ENCODE measurements at regions not wholly inside any gene's neighbourhood (a gene's known extent, or its start where the extent isn't known, plus 50 kb on each side); places are given as distances from the start of the nearest gene placed in this dataset.

- no peak overlapping the region for H3K18ac ChIP-seq (ENCODE audit: low read length)
- no peak overlapping the region for H3K23ac ChIP-seq (ENCODE audit: low read length)
- H2BK120ac ChIP-seq (ENCODE audit: insufficient read depth, low read length, poor library complexity): no peak overlapping the region
- no peak overlapping the region for H3K4me3 ChIP-seq (ENCODE audit: low read depth, low read length)
- H3K9ac ChIP-seq (ENCODE audit: low read length): no peak overlapping the region
- no peak overlapping the region for H2AK5ac ChIP-seq (ENCODE audit: low read length)
- no peak overlapping the region for H3K4ac ChIP-seq (ENCODE audit: low read depth, low read length)
- H3K36me3 ChIP-seq (ENCODE audit: control insufficient read depth in 1 of 2, insufficient read depth in 2 of 2, low read length in 2 of 2): no peaks in the 10 kb centered on the region
- no peaks in the 10 kb centered on the region for H3K79me1 ChIP-seq (ENCODE audit: low read length)
- no peaks in the 10 kb centered on the region for H3K4me1 ChIP-seq (ENCODE audit: control insufficient read depth in 1 of 2, insufficient read depth in 2 of 2, low read length in 2 of 2)
- no peak overlapping the region for H3K14ac ChIP-seq (ENCODE audit: low read length)
- no peak overlapping the region for H2AFZ ChIP-seq (ENCODE audit: insufficient read depth, low read length, poor library complexity)
- WGBS (ENCODE audit: extremely low coverage, insufficient coverage, insufficient read length): no CpG with 5 or more reads among the region's 4 CpGs
- H3K27me3 ChIP-seq (ENCODE audit: insufficient read depth, low read length): no peaks in the 10 kb centered on the region
- H2BK12ac ChIP-seq (ENCODE audit: low read length): no peak overlapping the region
- DNase-seq: no peak
- H3K9me3 ChIP-seq (ENCODE audit: insufficient read depth, low read depth, low read length): peaks cover 2% of the 10 kb centered on the region
- no peak overlapping the region for H4K8ac ChIP-seq (ENCODE audit: low read depth, low read length)
- H4K12ac ChIP-seq (ENCODE audit: low read depth, low read length): no peak overlapping the region
- H3K4me2 ChIP-seq (ENCODE audit: low read length): no peak overlapping the region
- H3K79me2 ChIP-seq (ENCODE audit: control insufficient read depth, insufficient read depth, low read length, poor library complexity): no peaks in the 10 kb centered on the region
- no peak overlapping the region for H4K91ac ChIP-seq (ENCODE audit: low read depth, low read length)
- no peak overlapping the region for H2BK5ac ChIP-seq (ENCODE audit: low read depth, low read length, poor library complexity)
- H3K27ac ChIP-seq (ENCODE audit: low read depth, low read length): no peak overlapping the region
Measured at GRCh38 chr11:32161293-32161692, 70.4 kb downstream of the RCN1 start.

GRCh38 chr11:32162351-32162750, 71.5 kb downstream of the RCN1 start:
- Histone ChIP-seq H3K79me1 (ENCODE audit: low read length) (no peaks in the 10 kb centered on the region), H3K9ac (ENCODE audit: low read length) (no peak overlapping the region), H3K79me2 (ENCODE audit: control insufficient read depth, insufficient read depth, low read length, poor library complexity) (no peaks in the 10 kb centered on the region), H3K4me1 (ENCODE audit: control insufficient read depth in 1 of 2, insufficient read depth in 2 of 2, low read length in 2 of 2) (no peaks in the 10 kb centered on the region), H2BK5ac (ENCODE audit: low read depth, low read length, poor library complexity) (no peak overlapping the region), H2AK5ac (ENCODE audit: low read length) (no peak overlapping the region), H3K4me2 (ENCODE audit: low read length) (no peak overlapping the region), H4K91ac (ENCODE audit: low read depth, low read length) (no peak overlapping the region), H3K27ac (ENCODE audit: low read depth, low read length) (no peak overlapping the region), H3K14ac (ENCODE audit: low read length) (no peak overlapping the region), H2BK120ac (ENCODE audit: insufficient read depth, low read length, poor library complexity) (no peak overlapping the region), H3K18ac (ENCODE audit: low read length) (no peak overlapping the region), H4K8ac (ENCODE audit: low read depth, low read length) (no peak overlapping the region), H3K4ac (ENCODE audit: low read depth, low read length) (no peak overlapping the region), H2BK12ac (ENCODE audit: low read length) (no peak overlapping the region), H4K12ac (ENCODE audit: low read depth, low read length) (no peak overlapping the region), H3K4me3 (ENCODE audit: low read depth, low read length) (no peak overlapping the region), H3K27me3 (ENCODE audit: insufficient read depth, low read length) (no peaks in the 10 kb centered on the region), H3K23ac (ENCODE audit: low read length) (no peak overlapping the region), H2AFZ (ENCODE audit: insufficient read depth, low read length, poor library complexity) (no peak overlapping the region), H3K9me3 (ENCODE audit: insufficient read depth, low read depth, low read length) (peaks cover 2% of the 10 kb centered on the region), H3K36me3 (ENCODE audit: control insufficient read depth in 1 of 2, insufficient read depth in 2 of 2, low read length in 2 of 2) (no peaks in the 10 kb centered on the region)
- no CpG with 5 or more reads among the region's 4 CpGs for WGBS (ENCODE audit: extremely low coverage, insufficient coverage, insufficient read length)
- no peak for DNase-seq

GRCh38 chr11:32162906-32163305, 72.0 kb downstream of the RCN1 start:
- H3K4me2 ChIP-seq (ENCODE audit: low read length): no peak overlapping the region
- H3K36me3 ChIP-seq (ENCODE audit: control insufficient read depth in 1 of 2, insufficient read depth in 2 of 2, low read length in 2 of 2): no peaks in the 10 kb centered on the region
- no peaks in the 10 kb centered on the region for H3K4me1 ChIP-seq (ENCODE audit: control insufficient read depth in 1 of 2, insufficient read depth in 2 of 2, low read length in 2 of 2)
- no peak for DNase-seq
- no peak overlapping the region for H2BK5ac ChIP-seq (ENCODE audit: low read depth, low read length, poor library complexity)
- H4K12ac ChIP-seq (ENCODE audit: low read depth, low read length): no peak overlapping the region
- no peak overlapping the region for H3K18ac ChIP-seq (ENCODE audit: low read length)
- no CpG with 5 or more reads among the region's 5 CpGs for WGBS (ENCODE audit: extremely low coverage, insufficient coverage, insufficient read length)
- no peak overlapping the region for H4K8ac ChIP-seq (ENCODE audit: low read depth, low read length)
- H3K9me3 ChIP-seq (ENCODE audit: insufficient read depth, low read depth, low read length): peaks cover 2% of the 10 kb centered on the region
- H3K14ac ChIP-seq (ENCODE audit: low read length): no peak overlapping the region
- no peak overlapping the region for H3K27ac ChIP-seq (ENCODE audit: low read depth, low read length)
- H3K23ac ChIP-seq (ENCODE audit: low read length): no peak overlapping the region
- no peak overlapping the region for H3K4ac ChIP-seq (ENCODE audit: low read depth, low read length)
- no peak overlapping the region for H2AFZ ChIP-seq (ENCODE audit: insufficient read depth, low read length, poor library complexity)
- no peaks in the 10 kb centered on the region for H3K79me2 ChIP-seq (ENCODE audit: control insufficient read depth, insufficient read depth, low read length, poor library complexity)
- no peak overlapping the region for H2BK12ac ChIP-seq (ENCODE audit: low read length)
- no peak overlapping the region for H3K9ac ChIP-seq (ENCODE audit: low read length)
- H3K79me1 ChIP-seq (ENCODE audit: low read length): no peaks in the 10 kb centered on the region
- no peak overlapping the region for H4K91ac ChIP-seq (ENCODE audit: low read depth, low read length)
- H2BK120ac ChIP-seq (ENCODE audit: insufficient read depth, low read length, poor library complexity): no peak overlapping the region
- no peaks in the 10 kb centered on the region for H3K27me3 ChIP-seq (ENCODE audit: insufficient read depth, low read length)
- H2AK5ac ChIP-seq (ENCODE audit: low read length): no peak overlapping the region
- no peak overlapping the region for H3K4me3 ChIP-seq (ENCODE audit: low read depth, low read length)

- Histone ChIP-seq H3K4me2 (ENCODE audit: low read length) (no peak overlapping the region), H4K12ac (ENCODE audit: low read depth, low read length) (no peak overlapping the region), H2BK120ac (ENCODE audit: insufficient read depth, low read length, poor library complexity) (no peak overlapping the region), H2AK5ac (ENCODE audit: low read length) (no peak overlapping the region), H3K4ac (ENCODE audit: low read depth, low read length) (no peak overlapping the region), H3K14ac (ENCODE audit: low read length) (no peak overlapping the region), H3K18ac (ENCODE audit: low read length) (no peak overlapping the region), H3K23ac (ENCODE audit: low read length) (no peak overlapping the region), H2BK5ac (ENCODE audit: low read depth, low read length, poor library complexity) (no peak overlapping the region), H2AFZ (ENCODE audit: insufficient read depth, low read length, poor library complexity) (no peak overlapping the region), H3K9ac (ENCODE audit: low read length) (no peak overlapping the region), H2BK12ac (ENCODE audit: low read length) (no peak overlapping the region), H3K79me1 (ENCODE audit: low read length) (no peaks in the 10 kb centered on the region), H4K91ac (ENCODE audit: low read depth, low read length) (no peak overlapping the region), H3K27me3 (ENCODE audit: insufficient read depth, low read length) (no peaks in the 10 kb centered on the region), H3K9me3 (ENCODE audit: insufficient read depth, low read depth, low read length) (no peaks in the 10 kb centered on the region), H3K36me3 (ENCODE audit: control insufficient read depth in 1 of 2, insufficient read depth in 2 of 2, low read length in 2 of 2) (no peaks in the 10 kb centered on the region), H3K4me1 (ENCODE audit: control insufficient read depth in 1 of 2, insufficient read depth in 2 of 2, low read length in 2 of 2) (no peaks in the 10 kb centered on the region), H3K27ac (ENCODE audit: low read depth, low read length) (no peak overlapping the region), H4K8ac (ENCODE audit: low read depth, low read length) (no peak overlapping the region), H3K4me3 (ENCODE audit: low read depth, low read length) (no peak overlapping the region), H3K79me2 (ENCODE audit: control insufficient read depth, insufficient read depth, low read length, poor library complexity) (no peaks in the 10 kb centered on the region)
- DNase-seq: no peak
- WGBS (ENCODE audit: extremely low coverage, insufficient coverage, insufficient read length): no CpG with 5 or more reads among the region's 3 CpGs
Measured at GRCh38 chr11:32163557-32163956, 72.7 kb downstream of the RCN1 start.

Measured in trophoblast cell (in vitro differentiated cells and primary cell).